Astrocyte (in vitro differentiated cells and primary cell): ENCODE measurements at regions not wholly inside any gene's neighbourhood (a gene's known extent, or its start where the extent isn't known, plus 50 kb on each side); places are given as distances from the start of the nearest gene placed in this dataset.

Experiments used
- EZH2 ChIP-seq: IDR thresholded peaks from 2 replicates; pipeline ENCODE4 v1.6.1; 2012; ENCODE audit warnings: mild to moderate bottlenecking, low read length, inconsistent platforms; ENCODE audit not compliant: insufficient read depth
- TF ChIP-seq, protein P1 (sequence below): IDR thresholded peaks from 2 replicates; pipeline ENCODE4 v1.5.1; 2011; ENCODE audit warnings: low read depth, mild to moderate bottlenecking, inconsistent platforms, low read length, moderate library complexity; ENCODE audit not compliant: insufficient read depth

- no peak for TF ChIP-seq EZH2
- TF ChIP-seq, protein P1, sequence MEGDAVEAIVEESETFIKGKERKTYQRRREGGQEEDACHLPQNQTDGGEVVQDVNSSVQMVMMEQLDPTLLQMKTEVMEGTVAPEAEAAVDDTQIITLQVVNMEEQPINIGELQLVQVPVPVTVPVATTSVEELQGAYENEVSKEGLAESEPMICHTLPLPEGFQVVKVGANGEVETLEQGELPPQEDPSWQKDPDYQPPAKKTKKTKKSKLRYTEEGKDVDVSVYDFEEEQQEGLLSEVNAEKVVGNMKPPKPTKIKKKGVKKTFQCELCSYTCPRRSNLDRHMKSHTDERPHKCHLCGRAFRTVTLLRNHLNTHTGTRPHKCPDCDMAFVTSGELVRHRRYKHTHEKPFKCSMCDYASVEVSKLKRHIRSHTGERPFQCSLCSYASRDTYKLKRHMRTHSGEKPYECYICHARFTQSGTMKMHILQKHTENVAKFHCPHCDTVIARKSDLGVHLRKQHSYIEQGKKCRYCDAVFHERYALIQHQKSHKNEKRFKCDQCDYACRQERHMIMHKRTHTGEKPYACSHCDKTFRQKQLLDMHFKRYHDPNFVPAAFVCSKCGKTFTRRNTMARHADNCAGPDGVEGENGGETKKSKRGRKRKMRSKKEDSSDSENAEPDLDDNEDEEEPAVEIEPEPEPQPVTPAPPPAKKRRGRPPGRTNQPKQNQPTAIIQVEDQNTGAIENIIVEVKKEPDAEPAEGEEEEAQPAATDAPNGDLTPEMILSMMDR = no peak
Observed at GRCh38 chr1:60244906-60245305, 171.3 kb upstream of the C1orf87 start.
